Natural killer cell (primary cell): ENCODE measurements at regions not wholly inside any gene's neighbourhood (a gene's known extent, or its start where the extent isn't known, plus 50 kb on each side); places are given as distances from the start of the nearest gene placed in this dataset.
A peak's percentile ranks its signal among the peaks of the same experiment; 100 is the strongest.

ENCODE experiments used
- ATAC-seq, 3 donors: fragments of 150-1000 bp in 2 of 3; fragments of 200-7000 bp in 1 of 3; cut with Tn5 transposase; 1 replicate in 1 of 3; 2 replicates in 2 of 3; pipeline ENCODE4 v1.10.0; 2021; ENCODE audit warnings: mild to moderate bottlenecking in 2 of 3, moderate library complexity in 2 of 3
- DNase-seq, 2 donors: peaks; one replicate each; pipeline versions ENCODE4 v3.0.0 to v3.0.0-alpha.2; 2013 to 2021; ENCODE audit warnings: mixed read lengths in 1 of 2
- H3K27ac ChIP-seq: one replicate; pipeline ENCODE4 v1.5.1; 2013; ENCODE audit warnings: mild to moderate bottlenecking, low read length
- H3K27me3 ChIP-seq: one replicate; pipeline ENCODE4 v1.6.1; 2013; ENCODE audit warnings: low read length; ENCODE audit not compliant: control insufficient read depth, insufficient read depth
- H3K36me3 ChIP-seq: one replicate; pipeline ENCODE4 v1.6.1; 2013; ENCODE audit warnings: low read length; ENCODE audit not compliant: control insufficient read depth, insufficient read depth
- H3K4me1 ChIP-seq: one replicate; pipeline ENCODE4 v1.6.1; 2013; ENCODE audit warnings: low read length; ENCODE audit not compliant: control insufficient read depth, insufficient read depth
- H3K4me3 ChIP-seq: one replicate; pipeline ENCODE4 v1.5.1; 2013; ENCODE audit warnings: low read length
- H3K9me3 ChIP-seq: one replicate; pipeline ENCODE4 v1.6.1; 2013; ENCODE audit warnings: low read length; ENCODE audit not compliant: control insufficient read depth, insufficient read depth
- H3K27ac Mint-ChIP-seq, 2 donors: one replicate each; pipeline ENCODE4 v1.8.0; 2022; ENCODE audit warnings: mild to moderate bottlenecking in 2 of 2, mixed read lengths in 2 of 2, moderate library complexity in 1 of 2
- H3K27me3 Mint-ChIP-seq, 2 donors: one replicate each; pipeline ENCODE4 v1.8.0; 2022; ENCODE audit warnings: low read depth in 2 of 2, mixed read lengths in 2 of 2
- H3K36me3 Mint-ChIP-seq: one replicate; pipeline ENCODE4 v1.8.0; 2022; ENCODE audit warnings: mixed read lengths
- H3K4me1 Mint-ChIP-seq, 2 donors: one replicate each; pipeline ENCODE4 v1.8.0; 2022; ENCODE audit warnings: mixed read lengths in 2 of 2
- H3K4me3 Mint-ChIP-seq: one replicate; pipeline ENCODE4 v1.8.0; 2022; ENCODE audit warnings: mild to moderate bottlenecking, moderate library complexity, mixed read lengths
- H3K9me3 Mint-ChIP-seq, 2 donors: one replicate each; pipeline ENCODE4 v1.8.0; 2022; ENCODE audit warnings: mixed read lengths in 2 of 2
- CTCF ChIP-seq: fragments of 200-600 bp; IDR thresholded peaks from one replicate; pipeline ENCODE4 v1.8.0; 2022; ENCODE audit warnings: antibody characterized with exemption
- WGBS: methylation state at CpG from one replicate; pipeline ENCODE4 v1.1.7; 2013; ENCODE audit warnings: missing lambda C conversion rate; ENCODE audit not compliant: insufficient coverage; 5-methylcytosine and 5-hydroxymethylcytosine counted together
- intact Hi-C: fragments of 100-400 bp; cut with micrococcal nuclease; formaldehyde crosslinking; loops from one replicate; pipeline ENCODE4 v1.14.2; 2022

DNA sequence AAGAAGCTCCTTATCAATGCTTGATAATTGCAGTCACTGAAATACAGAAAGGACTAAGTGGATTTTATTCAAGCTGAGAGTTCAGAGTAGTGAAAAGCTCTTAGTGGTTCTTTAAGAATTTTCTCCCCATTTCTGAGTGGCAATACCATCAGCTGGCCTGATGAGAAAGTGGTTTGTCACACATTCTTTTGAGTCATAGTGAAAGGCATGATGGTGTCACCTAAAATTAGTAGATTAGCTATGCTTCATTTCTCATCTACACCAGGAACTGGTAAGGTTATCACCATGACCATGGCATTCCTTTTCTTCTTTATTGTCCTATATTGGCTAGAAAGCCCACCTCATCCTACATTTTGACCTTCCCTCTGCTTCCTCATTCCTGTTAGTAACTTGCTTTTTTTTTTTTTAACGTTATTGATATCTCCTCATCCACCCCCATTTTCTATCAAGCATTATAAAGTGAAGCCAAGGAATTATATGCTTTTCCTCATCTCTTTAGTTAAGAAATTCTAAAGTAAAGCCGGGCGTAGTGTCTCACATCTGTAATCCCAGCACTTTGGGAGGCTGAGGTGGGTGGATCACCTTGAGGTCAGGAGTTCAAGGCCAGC, 67.4 kb upstream of the LOC128125822 start:
- ATAC-seq (no peak), DNase-seq (no peak)
- Histone ChIP-seq H3K36me3 (no peaks in the 10 kb centered on the region), H3K27ac (no peak overlapping the region), H3K27me3 (no peaks in the 10 kb centered on the region), H3K9me3 (no peaks in the 10 kb centered on the region), H3K4me1 (no peaks in the 10 kb centered on the region), H3K4me3 (no peak overlapping the region)
- no peak overlapping the region for H3K27ac Mint-ChIP-seq
- WGBS: no CpG with 5 or more reads among the region's 3 CpGs
- H3K27me3 Mint-ChIP-seq: no peaks in the 10 kb centered on the region
- no peak overlapping the region for H3K4me3 Mint-ChIP-seq
- H3K9me3 Mint-ChIP-seq: no peaks in the 10 kb centered on the region
- intact Hi-C loops: no loop called here
- H3K36me3 Mint-ChIP-seq: no peaks in the 10 kb centered on the region
- H3K4me1 Mint-ChIP-seq: no peaks in the 10 kb centered on the region
- no peak for TF ChIP-seq CTCF

- Histone ChIP-seq H3K9me3 (no peaks in the 10 kb centered on the region), H3K27ac (no peak overlapping the region), H3K36me3 (no peaks in the 10 kb centered on the region), H3K27me3 (no peaks in the 10 kb centered on the region), H3K4me3 (no peak overlapping the region), H3K4me1 (no peaks in the 10 kb centered on the region)
- peak in 1 of 2 donors; percentile 10 for DNase-seq
- ATAC-seq: no peak
- Mint-ChIP-seq H3K36me3 (no peaks in the 10 kb centered on the region), H3K9me3 (no peaks in the 10 kb centered on the region), H3K27ac (no peak overlapping the region), H3K4me1 (no peaks in the 10 kb centered on the region), H3K27me3 (no peaks in the 10 kb centered on the region), H3K4me3 (no peak overlapping the region)
- intact Hi-C loops: no loop called here
- TF ChIP-seq CTCF: no peak
- 100% methylated on average over 1 of the region's 3 CpGs for WGBS
Observed at GRCh38 chr6:63507096-63507495, 65.2 kb upstream of the LOC128125822 start.

GRCh38 chr6:63509652-63510352, 62.5 kb upstream of the LOC128125822 start:
- no peak for ATAC-seq
- Mint-ChIP-seq H3K27ac (no peak overlapping the region), H3K27me3 (peaks cover 0 to 3% of the 10 kb centered on the region in 2 donors), H3K4me1 (no peaks in the 10 kb centered on the region), H3K4me3 (no peak overlapping the region), H3K36me3 (no peaks in the 10 kb centered on the region), H3K9me3 (no peaks in the 10 kb centered on the region)
- TF ChIP-seq CTCF: no peak
- no peak for DNase-seq
- no peak overlapping the region for H3K4me3 ChIP-seq
- intact Hi-C loops: no loop called here
- H3K36me3 ChIP-seq: no peaks in the 10 kb centered on the region
- H3K9me3 ChIP-seq: no peaks in the 10 kb centered on the region
- no peaks in the 10 kb centered on the region for H3K4me1 ChIP-seq
- H3K27me3 ChIP-seq: no peaks in the 10 kb centered on the region
- WGBS: 90% methylated on average over 4 of the region's 7 CpGs
- H3K27ac ChIP-seq: no peak overlapping the region

DNA sequence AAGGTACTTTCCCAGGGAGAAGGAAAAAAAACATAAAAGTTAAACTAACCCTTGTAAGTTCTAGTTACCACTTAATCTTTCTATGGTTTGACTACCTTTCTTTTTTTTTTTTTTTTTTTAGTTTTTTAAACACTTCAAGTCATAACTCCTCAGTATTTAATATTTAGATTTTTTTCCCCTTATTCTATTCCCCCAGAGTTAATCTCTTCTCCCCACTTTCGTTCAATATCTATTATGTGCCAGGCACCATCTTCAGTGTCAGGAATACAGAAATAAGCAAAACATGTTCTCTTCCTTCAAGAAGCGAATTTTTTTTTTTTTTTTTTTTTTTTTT, 62.0 kb upstream of the LOC128125822 start:
- no peaks in the 10 kb centered on the region for H3K9me3 ChIP-seq
- WGBS: 84% methylated on average over 2 of the region's 2 CpGs
- no peaks in the 10 kb centered on the region for H3K9me3 Mint-ChIP-seq
- H3K4me3 Mint-ChIP-seq: no peak overlapping the region
- H3K36me3 Mint-ChIP-seq: no peaks in the 10 kb centered on the region
- H3K27ac Mint-ChIP-seq: no peak overlapping the region
- DNase-seq (no peak), ATAC-seq (no peak)
- intact Hi-C loops: no loop called here
- no peaks in the 10 kb centered on the region for H3K36me3 ChIP-seq
- H3K4me3 ChIP-seq: no peak overlapping the region
- H3K4me1 ChIP-seq: no peaks in the 10 kb centered on the region
- H3K4me1 Mint-ChIP-seq: no peaks in the 10 kb centered on the region
- no peaks in the 10 kb centered on the region for H3K27me3 ChIP-seq
- H3K27me3 Mint-ChIP-seq: peaks cover 0 to 3% of the 10 kb centered on the region in 2 donors
- no peak overlapping the region for H3K27ac ChIP-seq
- TF ChIP-seq CTCF: no peak
